H9 (cell line): ENCODE measurements at regions not wholly inside any gene's neighbourhood (a gene's known extent, or its start where the extent isn't known, plus 50 kb on each side); places are given as distances from the start of the nearest gene placed in this dataset.

Source experiments
- DNase-seq: peaks from one replicate; pipeline ENCODE4 v3.0.0-alpha.2; 2017
- H2AFZ ChIP-seq: one replicate; pipeline ENCODE4 v1.6.1; 2013; ENCODE audit warnings: mild to moderate bottlenecking, low read length, control low read depth, moderate library complexity
- H2AK5ac ChIP-seq: 2 replicates; pipeline ENCODE4 v1.6.1; 2013; ENCODE audit warnings: low read length, control low read depth, mixed read lengths; ENCODE audit not compliant: insufficient read length
- H2BK120ac ChIP-seq: one replicate; pipeline ENCODE4 v1.6.1; 2013; ENCODE audit warnings: low read depth, mild to moderate bottlenecking, low read length, control low read depth, inconsistent platforms; ENCODE audit not compliant: poor library complexity, severe bottlenecking
- H2BK12ac ChIP-seq: 2 replicates; pipeline ENCODE4 v1.6.1; 2013; ENCODE audit warnings: low read length, control low read depth, mixed read lengths, low read depth; ENCODE audit not compliant: insufficient read length
- H2BK15ac ChIP-seq: 2 replicates; pipeline ENCODE4 v1.6.1; 2013; ENCODE audit warnings: low read depth, low read length, control low read depth
- H2BK20ac ChIP-seq: one replicate; pipeline ENCODE4 v1.6.1; 2013; ENCODE audit warnings: low read depth, mild to moderate bottlenecking, low read length, control low read depth, inconsistent platforms; ENCODE audit not compliant: poor library complexity, severe bottlenecking
- H2BK5ac ChIP-seq: 2 replicates; pipeline ENCODE4 v1.6.1; 2013; ENCODE audit warnings: low read length, control low read depth, mixed read lengths; ENCODE audit not compliant: insufficient read length
- H3K14ac ChIP-seq: 2 replicates; pipeline ENCODE4 v1.6.1; 2013; ENCODE audit warnings: low read length, control low read depth; ENCODE audit not compliant: insufficient read depth
- H3K18ac ChIP-seq: 2 replicates; pipeline ENCODE4 v1.6.1; 2013; ENCODE audit warnings: low read depth, mild to moderate bottlenecking, mixed read lengths, low read length, control low read depth; ENCODE audit not compliant: insufficient read length
- H3K23ac ChIP-seq: 2 replicates; pipeline ENCODE4 v1.6.1; 2013; ENCODE audit warnings: low read length, control low read depth, mixed read lengths, low read depth; ENCODE audit not compliant: insufficient read length
- H3K23me2 ChIP-seq: 2 replicates; pipeline ENCODE4 v1.6.1; 2013; ENCODE audit warnings: low read depth, mild to moderate bottlenecking, mixed read lengths, low read length, control low read depth; ENCODE audit not compliant: insufficient read length, poor library complexity, severe bottlenecking
- H3K27ac ChIP-seq: 2 replicates; pipeline ENCODE4 v1.5.1; 2013; ENCODE audit warnings: low read length, control low read depth, mixed read lengths, low read depth; ENCODE audit not compliant: insufficient read length
- H3K27me3 ChIP-seq: 2 replicates; pipeline ENCODE4 v1.6.1; 2013; ENCODE audit warnings: low read length, control low read depth, inconsistent platforms; ENCODE audit not compliant: insufficient read depth
- H3K4ac ChIP-seq: 2 replicates; pipeline ENCODE4 v1.6.1; 2013; ENCODE audit warnings: low read depth, mild to moderate bottlenecking, control low read depth, inconsistent platforms, low read length, moderate library complexity
- H3K4me1 ChIP-seq: 2 replicates; pipeline ENCODE4 v1.6.1; 2013; ENCODE audit warnings: low read length, control low read depth, inconsistent platforms; ENCODE audit not compliant: insufficient read depth
- H3K4me2 ChIP-seq: 2 replicates; pipeline ENCODE4 v1.6.1; 2013; ENCODE audit warnings: low read length, control low read depth, mixed read lengths; ENCODE audit not compliant: insufficient read length, insufficient read depth
- H3K56ac ChIP-seq: 2 replicates; pipeline ENCODE4 v1.6.1; 2013; ENCODE audit warnings: low read depth, mild to moderate bottlenecking, mixed read lengths, low read length, control low read depth; ENCODE audit not compliant: insufficient read length
- H3K79me1 ChIP-seq: 2 replicates; pipeline ENCODE4 v1.6.1; 2013; ENCODE audit warnings: low read depth, mild to moderate bottlenecking, moderate library complexity, low read length, control low read depth, inconsistent platforms; ENCODE audit not compliant: insufficient read depth, poor library complexity, severe bottlenecking
- H3K79me2 ChIP-seq: 2 replicates; pipeline ENCODE4 v1.6.1; 2013; ENCODE audit warnings: low read length, control low read depth, inconsistent platforms; ENCODE audit not compliant: insufficient read depth
- H3K9ac ChIP-seq: 2 replicates; pipeline ENCODE4 v1.6.1; 2013; ENCODE audit warnings: low read length, control low read depth, mixed read lengths; ENCODE audit not compliant: insufficient read length; ENCODE audit errors: extremely low read depth
- H3K9me3 ChIP-seq: one replicate; pipeline ENCODE4 v1.6.1; 2013; ENCODE audit warnings: low read depth, low read length, inconsistent platforms; ENCODE audit not compliant: control insufficient read depth
- H3T11ph ChIP-seq: one replicate; pipeline ENCODE4 v1.6.1; 2013; ENCODE audit warnings: mild to moderate bottlenecking, low read length, control low read depth, inconsistent platforms
- H4K20me1 ChIP-seq: one replicate; pipeline ENCODE4 v1.6.1; 2013; ENCODE audit not compliant: control insufficient read depth, insufficient read length, insufficient read depth
- H4K5ac ChIP-seq: 2 replicates; pipeline ENCODE4 v1.6.1; 2013; ENCODE audit warnings: low read depth, mild to moderate bottlenecking, mixed read lengths, low read length, control low read depth; ENCODE audit not compliant: insufficient read length
- H4K8ac ChIP-seq: replicated peaks from 2 replicates; pipeline ENCODE4 v1.6.1; 2013; ENCODE audit warnings: low read length, control low read depth, mixed read lengths, low read depth; ENCODE audit not compliant: insufficient read length
- H4K91ac ChIP-seq: 2 replicates; pipeline ENCODE4 v1.6.1; 2013; ENCODE audit warnings: low read depth, mild to moderate bottlenecking, moderate library complexity, mixed read lengths, low read length, control low read depth; ENCODE audit not compliant: insufficient read length
- H3K27ac Mint-ChIP-seq, 3 experiments: 2 replicates in 2 of 3; 3 replicates in 1 of 3; pipeline ENCODE4 v1.8.0; 2020 to 2021; ENCODE audit warnings: mixed read lengths in 3 of 3, mild to moderate bottlenecking in 1 of 3, moderate library complexity in 1 of 3
- H3K27me3 Mint-ChIP-seq: 2 replicates; pipeline ENCODE4 v1.8.0; 2021; ENCODE audit warnings: low read depth, mild to moderate bottlenecking, moderate library complexity, mixed read lengths
- H3K36me3 Mint-ChIP-seq, 3 experiments: 2 replicates in 2 of 3; 3 replicates in 1 of 3; pipeline ENCODE4 v1.8.0; 2020 to 2021; ENCODE audit warnings: low read depth in 3 of 3, mixed read lengths in 3 of 3; ENCODE audit not compliant: insufficient read depth in 1 of 3
- H3K4me1 Mint-ChIP-seq, 2 experiments: 2 replicates each; pipeline ENCODE4 v1.8.0; 2020; ENCODE audit warnings: mixed read lengths in 2 of 2
- H3K4me3 Mint-ChIP-seq, 2 experiments: 2 replicates in 1 of 2; 3 replicates in 1 of 2; pipeline ENCODE4 v1.8.0; 2020 to 2021; ENCODE audit warnings: mild to moderate bottlenecking in 2 of 2, mixed read lengths in 2 of 2, moderate library complexity in 1 of 2
- H3K9me3 Mint-ChIP-seq, 2 experiments: 2 replicates in 1 of 2; 3 replicates in 1 of 2; pipeline ENCODE4 v1.8.0; 2020; ENCODE audit warnings: mild to moderate bottlenecking in 2 of 2, mixed read lengths in 2 of 2, moderate library complexity in 1 of 2
- TF ChIP-seq, protein P1 (sequence below): fragments of 200-600 bp; sonication (generic); conservative IDR thresholded peaks from 3 replicates; pipeline ENCODE4 v1.8.0; 2021; ENCODE audit warnings: antibody characterized with exemption, mild to moderate bottlenecking

DNA sequence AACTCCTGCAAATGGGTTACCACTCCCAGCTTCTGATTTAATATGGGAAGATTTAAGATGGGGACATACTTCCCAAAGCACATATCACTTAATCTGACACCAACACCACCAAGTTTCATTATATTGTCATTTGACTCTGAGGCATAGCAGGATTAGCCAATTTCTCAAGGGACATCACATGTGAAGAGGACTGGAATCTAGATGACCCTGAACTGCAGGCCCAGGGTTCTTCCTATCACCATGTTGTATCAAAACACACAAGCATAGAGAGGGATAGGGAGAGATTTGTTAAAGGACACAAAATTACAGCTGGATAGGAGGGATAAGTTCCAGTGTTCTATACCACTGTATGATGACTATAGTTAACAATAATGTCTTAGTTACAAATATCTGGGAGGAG is 168.3 kb upstream of the PPP2R2B start:
- no peaks in the 10 kb centered on the region for H3K23me2 ChIP-seq
- no peak overlapping the region for H3T11ph ChIP-seq
- no peak for DNase-seq
- no peaks in the 10 kb centered on the region for H3K79me2 ChIP-seq
- no peak overlapping the region for H2AFZ ChIP-seq
- H3K9me3 Mint-ChIP-seq, result no peaks in the 10 kb centered on the region
- no peaks in the 10 kb centered on the region for H3K27me3 ChIP-seq
- no peak overlapping the region for H4K5ac ChIP-seq
- H3K4me2 ChIP-seq, result no peak overlapping the region
- no peak overlapping the region for H2AK5ac ChIP-seq
- no peaks in the 10 kb centered on the region; the same call in 1 of the 2 replicates for H3K27me3 Mint-ChIP-seq
- H3K56ac ChIP-seq, result no peak overlapping the region
- TF ChIP-seq, protein P1, sequence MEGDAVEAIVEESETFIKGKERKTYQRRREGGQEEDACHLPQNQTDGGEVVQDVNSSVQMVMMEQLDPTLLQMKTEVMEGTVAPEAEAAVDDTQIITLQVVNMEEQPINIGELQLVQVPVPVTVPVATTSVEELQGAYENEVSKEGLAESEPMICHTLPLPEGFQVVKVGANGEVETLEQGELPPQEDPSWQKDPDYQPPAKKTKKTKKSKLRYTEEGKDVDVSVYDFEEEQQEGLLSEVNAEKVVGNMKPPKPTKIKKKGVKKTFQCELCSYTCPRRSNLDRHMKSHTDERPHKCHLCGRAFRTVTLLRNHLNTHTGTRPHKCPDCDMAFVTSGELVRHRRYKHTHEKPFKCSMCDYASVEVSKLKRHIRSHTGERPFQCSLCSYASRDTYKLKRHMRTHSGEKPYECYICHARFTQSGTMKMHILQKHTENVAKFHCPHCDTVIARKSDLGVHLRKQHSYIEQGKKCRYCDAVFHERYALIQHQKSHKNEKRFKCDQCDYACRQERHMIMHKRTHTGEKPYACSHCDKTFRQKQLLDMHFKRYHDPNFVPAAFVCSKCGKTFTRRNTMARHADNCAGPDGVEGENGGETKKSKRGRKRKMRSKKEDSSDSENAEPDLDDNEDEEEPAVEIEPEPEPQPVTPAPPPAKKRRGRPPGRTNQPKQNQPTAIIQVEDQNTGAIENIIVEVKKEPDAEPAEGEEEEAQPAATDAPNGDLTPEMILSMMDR, result no peak
- H3K23ac ChIP-seq, result no peak overlapping the region
- H3K9me3 ChIP-seq, result no peaks in the 10 kb centered on the region
- no peak overlapping the region for H3K14ac ChIP-seq
- no peak overlapping the region for H3K4ac ChIP-seq
- H3K4me1 Mint-ChIP-seq, result peaks cover 6 to 9% of the 10 kb centered on the region in 2 experiments
- H3K18ac ChIP-seq, result no peak overlapping the region
- H3K27ac Mint-ChIP-seq, result no peak overlapping the region
- H2BK12ac ChIP-seq, result no peak overlapping the region
- no peak overlapping the region for H2BK20ac ChIP-seq
- no peaks in the 10 kb centered on the region for H4K20me1 ChIP-seq
- H3K4me1 ChIP-seq, result no peaks in the 10 kb centered on the region
- no peak overlapping the region for H4K8ac ChIP-seq
- H3K27ac ChIP-seq, result no peak overlapping the region
- H3K79me1 ChIP-seq, result no peaks in the 10 kb centered on the region
- no peak overlapping the region for H3K4me3 Mint-ChIP-seq
- H2BK15ac ChIP-seq, result no peak overlapping the region
- no peak overlapping the region for H2BK5ac ChIP-seq
- no peaks in the 10 kb centered on the region for H3K36me3 Mint-ChIP-seq
- H3K9ac ChIP-seq, result no peak overlapping the region
- no peak overlapping the region for H4K91ac ChIP-seq
- no peak overlapping the region for H2BK120ac ChIP-seq
